Psoas muscle (tissue), 7 donors: ENCODE measurements at regions not wholly inside any gene's neighbourhood (a gene's known extent, or its start where the extent isn't known, plus 50 kb on each side); places are given as distances from the start of the nearest gene placed in this dataset.

Source experiments
- ATAC-seq, 4 donors: fragments of 200-7000 bp; cut with Tn5 transposase; one replicate each; pipeline ENCODE4 v1.9.1; 2020; ENCODE audit warnings: moderate library complexity in 3 of 4, mild to moderate bottlenecking in 2 of 4
- DNase-seq, 2 donors: peaks; one replicate each; pipeline ENCODE4 v3.0.0-alpha.2; 2020
- H3K27ac ChIP-seq: fragments of 200-600 bp; one replicate; pipeline ENCODE4 v1.8.0; 2022
- H3K27me3 ChIP-seq, 3 donors: fragments of 200-600 bp in 1 of 3; one replicate each; pipeline versions ENCODE4 v1.6.1 to v1.8.0; 2013 to 2022; ENCODE audit warnings: low read length in 2 of 3, mild to moderate bottlenecking in 2 of 3, moderate library complexity in 1 of 3; ENCODE audit not compliant: insufficient read depth in 3 of 3
- H3K36me3 ChIP-seq, 2 donors: fragments of 200-600 bp in 1 of 2; one replicate each; pipeline versions ENCODE4 v1.6.1 to v1.8.0; 2013 to 2022; ENCODE audit warnings: low read depth in 1 of 2, mild to moderate bottlenecking in 1 of 2, moderate library complexity in 1 of 2; ENCODE audit not compliant: insufficient read depth in 1 of 2
- H3K4me1 ChIP-seq: fragments of 200-600 bp; one replicate; pipeline ENCODE4 v1.8.0; 2022
- H3K4me3 ChIP-seq: fragments of 200-600 bp; one replicate; pipeline ENCODE4 v1.8.0; 2022; ENCODE audit warnings: mild to moderate bottlenecking
- H3K9me3 ChIP-seq: fragments of 200-600 bp; one replicate; pipeline ENCODE4 v1.8.0; 2022
- CTCF ChIP-seq: fragments of 200-600 bp; IDR thresholded peaks from one replicate; pipeline ENCODE4 v1.8.0; 2022; ENCODE audit warnings: antibody characterized with exemption
- WGBS, 3 donors: extraction: QIAGEN DNeasy Blood & Tissue Kit; methylation state at CpG; one replicate each; pipeline versions ENCODE4 v1.1.6 to v1.1.7; 2013; 5-methylcytosine and 5-hydroxymethylcytosine counted together
- intact Hi-C, 2 donors: fragments of 100-400 bp; cut with DNase I; formaldehyde crosslinking; loops; one replicate each; pipeline versions ENCODE4 v1.11.0 to v1.14.2; 2022
- donor health status: healthy with polysubstance abuse.
- donor health status: DM: no; HTN: no; CAD: no; lungs with moderate emphysema.
- donor health status: Bipolar disorder and iron deficiency.
- donor health status: healthy.
- donor health status: DM: yes; HTN: yes; CAD: no.
- donor health status: DM: no; HTN: no; CAD: no.
- donor health status: DM: yes; HTN: yes; CAD: no.

- ATAC-seq, result no peak
- intact Hi-C loops, result no loop called here
- Histone ChIP-seq H3K4me1 (no peaks in the 10 kb centered on the region), H3K27me3 (no peaks in the 10 kb centered on the region), H3K4me3 (no peak overlapping the region), H3K27ac (no peak overlapping the region), H3K36me3 (no peaks in the 10 kb centered on the region), H3K9me3 (no peaks in the 10 kb centered on the region)
- TF ChIP-seq CTCF, result no peak
- no peak for DNase-seq
Observed at GRCh38 chr6:45789238-45789637, 226.4 kb downstream of the CLIC5 start.

GRCh38 chr6:45787384-45787783 lies 228.3 kb downstream of the CLIC5 start:
- 80 to 90% (median 88%) methylated on average over 3 of the region's 3 CpGs for WGBS, 3 donors
- H3K27ac ChIP-seq, result no peak overlapping the region
- ATAC-seq (no peak), DNase-seq (no peak)
- H3K27me3 ChIP-seq, result no peaks in the 10 kb centered on the region
- no peaks in the 10 kb centered on the region for H3K36me3 ChIP-seq
- no peak for TF ChIP-seq CTCF
- intact Hi-C loops, result no loop called here
- H3K4me1 ChIP-seq, result no peaks in the 10 kb centered on the region
- H3K4me3 ChIP-seq, result no peak overlapping the region
- no peaks in the 10 kb centered on the region for H3K9me3 ChIP-seq

- intact Hi-C loops, result no loop called here
- Histone ChIP-seq H3K36me3 (no peaks in the 10 kb centered on the region), H3K9me3 (no peaks in the 10 kb centered on the region), H3K4me1 (no peaks in the 10 kb centered on the region), H3K27me3 (no peaks in the 10 kb centered on the region), H3K4me3 (no peak overlapping the region), H3K27ac (no peak overlapping the region)
- TF ChIP-seq CTCF, result no peak
- DNase-seq, result no peak
- no peak for ATAC-seq
- WGBS, 3 donors, result 33 to 40% (median 34%) methylated on average over 6 of the region's 6 CpGs
Observed at GRCh38 chr6:45786355-45786781, 229.3 kb downstream of the CLIC5 start.

- intact Hi-C loops, result no loop called here
- WGBS, 3 donors, result 56 to 97% (median 97%) methylated on average over 1 of the region's 1 CpG
- no peaks in the 10 kb centered on the region for H3K4me1 ChIP-seq
- H3K36me3 ChIP-seq, result no peaks in the 10 kb centered on the region
- H3K27me3 ChIP-seq, result no peaks in the 10 kb centered on the region
- no peak overlapping the region for H3K27ac ChIP-seq
- H3K4me3 ChIP-seq, result no peak overlapping the region
- H3K9me3 ChIP-seq, result no peaks in the 10 kb centered on the region
- no peak for TF ChIP-seq CTCF
- DNase-seq (no peak), ATAC-seq (no peak)
Observed at GRCh38 chr6:45784250-45784649, 231.4 kb downstream of the CLIC5 start.

- Histone ChIP-seq H3K4me1 (no peaks in the 10 kb centered on the region), H3K27ac (no peak overlapping the region), H3K36me3 (no peaks in the 10 kb centered on the region), H3K27me3 (no peaks in the 10 kb centered on the region), H3K4me3 (no peak overlapping the region), H3K9me3 (no peaks in the 10 kb centered on the region)
- no peak for TF ChIP-seq CTCF
- 66 to 74% (median 72%) methylated on average over 5 of the region's 5 CpGs for WGBS, 3 donors
- DNase-seq, result no peak
- intact Hi-C loops, result no loop called here
- no peak for ATAC-seq
Observed at GRCh38 chr6:45783716-45784115, 231.9 kb downstream of the CLIC5 start.
